GM12892 (cell line): ENCODE measurements at regions not wholly inside any gene's neighbourhood (a gene's known extent, or its start where the extent isn't known, plus 50 kb on each side); places are given as distances from the start of the nearest gene placed in this dataset.

Source experiments
- POLR2A ChIP-seq: IDR thresholded peaks from 2 replicates; pipeline ENCODE4 v1.6.1; 2011; ENCODE audit warnings: low read depth, low read length, control low read depth
- POLR2AphosphoS5 ChIP-seq: IDR thresholded peaks from 2 replicates; pipeline ENCODE4 v1.6.1; 2011; ENCODE audit warnings: low read depth, low read length, control low read depth

DNA sequence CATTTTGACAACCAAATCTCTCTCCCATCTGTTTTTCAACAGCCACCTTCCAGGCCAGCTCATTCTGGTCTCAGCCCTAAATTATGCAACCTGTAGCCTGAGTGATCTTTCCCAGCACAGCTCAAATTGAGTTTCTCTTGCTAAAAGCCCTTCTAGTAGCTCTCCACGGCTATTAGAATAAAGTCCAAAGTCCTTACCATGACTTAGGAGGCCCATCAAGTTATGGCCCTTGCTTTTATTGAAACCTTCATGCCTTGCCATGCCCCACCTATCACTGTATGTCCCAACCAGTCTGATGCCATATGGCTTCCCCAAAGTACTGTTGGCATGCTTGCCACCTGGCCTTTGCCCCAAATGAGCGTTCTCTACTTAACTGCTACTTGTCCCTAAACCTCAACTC is 303.5 kb upstream of the GADL1 start:
- TF ChIP-seq POLR2AphosphoS5 (no peak), POLR2A (no peak)
